ENCODE measurements at regions not wholly inside any gene's neighbourhood (a gene's known extent, or its start where the extent isn't known, plus 50 kb on each side); places are given as distances from the start of the nearest gene placed in this dataset.
"Not testable (repeated sequence)": the region's sequence is repeated elsewhere in the genome, so short reads cannot be mapped to it uniquely, and the experiment has no call there.

- DNase-seq (ENCODE audit: low read depth in 4 of 4, low spot score in 3 of 4) = peak in 1 of 4 donors; percentile 24
Observed at GRCh38 chr6:168919470-168920179, 334.0 kb downstream of the THBS2 start.

- no peak for DNase-seq (ENCODE audit: low read depth in 4 of 4, low spot score in 3 of 4)
Observed at GRCh38 chr6:168916576-168917211, 337.0 kb downstream of the THBS2 start.

DNA sequence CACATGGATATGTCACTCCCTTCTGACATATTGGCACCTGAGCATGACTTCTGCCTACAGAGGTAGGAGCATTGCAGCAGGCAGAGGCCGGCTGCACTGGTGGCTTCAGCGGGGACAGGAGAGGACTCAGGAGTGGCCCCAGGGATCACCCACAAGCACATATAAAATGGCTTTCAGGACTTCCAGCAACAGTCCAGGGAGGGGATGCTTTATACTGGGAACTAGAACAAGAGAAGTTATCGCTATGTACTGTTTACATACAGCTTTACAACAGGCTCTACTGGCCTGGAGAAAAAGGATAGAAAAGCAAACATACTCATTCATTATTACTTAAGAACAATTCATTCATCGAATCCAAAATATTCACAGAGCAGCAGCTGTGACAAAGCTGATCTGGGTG lies 337.8 kb downstream of the THBS2 start:
- DNase-seq (ENCODE audit: low read depth in 4 of 4, low spot score in 3 of 4) = no peak

DNA sequence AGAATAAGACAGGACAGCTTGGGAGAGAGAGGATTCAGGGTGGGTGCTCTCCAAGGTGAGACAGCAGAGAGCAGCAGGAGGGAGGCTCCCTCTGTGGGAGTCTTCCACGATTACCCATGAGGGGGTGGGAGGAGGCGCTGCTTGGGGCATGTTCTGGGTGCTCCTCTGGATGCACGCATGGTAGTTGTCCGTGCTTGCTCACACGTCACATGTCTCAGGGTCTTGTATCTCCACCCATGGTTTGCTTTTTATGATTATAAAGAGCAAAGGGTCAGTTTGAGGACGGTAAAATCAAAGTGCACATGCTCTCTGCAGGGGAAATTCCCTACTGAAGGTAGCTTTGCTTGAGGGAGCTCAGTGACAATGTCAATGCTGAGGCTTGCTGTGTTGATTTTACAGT lies 338.4 kb downstream of the THBS2 start:
- DNase-seq (ENCODE audit: low read depth in 4 of 4, low spot score in 3 of 4) = no peak

GRCh38 chr6:168913866-168914469 lies 339.7 kb downstream of the THBS2 start:
- DNase-seq (ENCODE audit: low read depth in 4 of 4, low spot score in 3 of 4) = no peak

DNA sequence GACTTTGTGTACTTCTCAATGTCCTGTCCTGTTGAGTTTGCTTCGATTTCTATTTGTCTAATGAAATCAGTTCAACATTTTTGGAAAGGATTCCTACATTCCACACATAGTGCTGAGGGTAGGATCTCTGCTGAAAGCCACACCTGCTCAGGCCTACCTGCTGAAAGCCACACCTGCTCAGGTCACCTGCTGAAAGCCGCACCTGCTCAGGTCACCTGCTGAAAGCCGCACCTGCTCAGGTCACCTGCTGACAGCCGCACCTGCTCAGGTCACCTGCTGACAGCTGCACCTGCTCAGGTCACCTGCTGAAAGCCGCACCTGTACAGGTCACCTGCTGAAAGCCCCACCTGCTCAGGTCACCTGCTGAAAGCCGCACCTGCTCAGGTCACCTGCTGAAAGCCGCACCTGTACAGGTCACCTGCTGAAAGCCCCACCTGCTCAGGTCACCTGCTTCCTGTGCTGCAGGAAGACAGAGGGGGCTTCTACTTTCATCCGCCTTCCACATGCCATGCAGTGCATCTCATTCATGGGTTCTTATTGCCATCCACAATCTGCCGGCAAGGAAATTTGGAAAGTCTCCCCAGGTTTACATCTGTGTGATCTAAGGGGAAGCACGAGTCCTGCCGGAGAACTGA lies 340.3 kb downstream of the THBS2 start:
- not testable (repeated sequence) for DNase-seq (ENCODE audit: low read depth in 4 of 4, low spot score in 3 of 4)

GRCh38 chr6:168909288-168909687 lies 344.4 kb downstream of the THBS2 start:
- DNase-seq (ENCODE audit: low read depth in 4 of 4, low spot score in 3 of 4) = no peak

DNA sequence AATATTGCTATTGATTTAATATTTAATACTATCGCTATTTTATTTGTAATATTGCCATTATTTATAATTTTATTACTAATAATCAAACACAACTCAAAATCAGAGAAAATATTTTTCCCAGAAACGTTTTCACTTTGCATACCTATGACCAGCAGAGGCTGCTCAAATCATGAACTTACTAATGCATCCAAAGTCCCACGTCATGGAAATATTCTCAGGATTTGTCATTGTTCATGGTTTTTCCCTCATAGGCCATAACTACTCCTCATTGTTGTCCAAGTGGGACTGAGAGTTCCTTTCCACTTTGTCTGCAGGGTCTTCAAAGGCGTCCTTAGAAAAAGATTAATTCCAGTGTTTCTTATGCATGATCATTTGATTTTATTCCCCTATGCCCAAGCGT lies 344.8 kb downstream of the THBS2 start:
- no peak for DNase-seq (ENCODE audit: low read depth in 4 of 4, low spot score in 3 of 4)

DNA sequence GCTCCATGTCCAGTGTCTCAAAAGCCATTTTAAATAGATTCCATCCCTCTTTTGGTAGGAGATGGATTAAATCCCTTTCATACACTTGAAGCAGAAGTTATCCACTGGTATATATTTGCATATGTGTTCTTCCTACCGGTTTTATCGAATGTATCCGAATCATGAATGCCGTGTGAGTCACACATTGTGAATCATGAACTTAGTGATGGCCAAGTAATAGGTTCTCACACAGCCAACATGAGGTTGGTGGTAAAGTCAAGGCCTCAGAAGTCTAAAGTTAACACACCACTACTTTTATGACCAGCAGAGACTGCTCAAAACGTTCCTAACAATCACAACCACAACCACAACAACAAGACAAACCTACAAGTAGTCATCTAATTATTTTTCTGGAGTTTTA lies 345.5 kb downstream of the THBS2 start:
- no peak for DNase-seq (ENCODE audit: low read depth in 4 of 4, low spot score in 3 of 4)

DNA sequence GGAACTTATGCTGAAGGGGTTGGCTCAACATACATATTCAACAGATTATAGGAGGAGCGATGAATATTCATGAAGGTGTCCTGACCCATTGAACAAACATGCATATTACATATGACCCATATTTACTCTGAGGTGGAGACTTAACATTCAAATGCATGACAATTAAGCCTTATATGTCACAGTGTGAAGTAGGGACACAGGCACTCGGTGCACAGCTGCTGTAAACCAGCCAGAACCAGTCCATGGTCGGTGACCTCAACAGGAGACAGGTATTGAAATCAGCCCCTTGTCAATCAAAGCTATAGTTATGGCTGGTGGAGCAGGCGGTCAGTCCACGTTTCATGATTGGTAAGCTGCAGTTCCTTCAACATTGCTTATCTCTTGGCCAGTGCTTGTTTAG lies 347.3 kb downstream of the THBS2 start:
- DNase-seq (ENCODE audit: low read depth in 4 of 4, low spot score in 3 of 4) = no peak

DNA sequence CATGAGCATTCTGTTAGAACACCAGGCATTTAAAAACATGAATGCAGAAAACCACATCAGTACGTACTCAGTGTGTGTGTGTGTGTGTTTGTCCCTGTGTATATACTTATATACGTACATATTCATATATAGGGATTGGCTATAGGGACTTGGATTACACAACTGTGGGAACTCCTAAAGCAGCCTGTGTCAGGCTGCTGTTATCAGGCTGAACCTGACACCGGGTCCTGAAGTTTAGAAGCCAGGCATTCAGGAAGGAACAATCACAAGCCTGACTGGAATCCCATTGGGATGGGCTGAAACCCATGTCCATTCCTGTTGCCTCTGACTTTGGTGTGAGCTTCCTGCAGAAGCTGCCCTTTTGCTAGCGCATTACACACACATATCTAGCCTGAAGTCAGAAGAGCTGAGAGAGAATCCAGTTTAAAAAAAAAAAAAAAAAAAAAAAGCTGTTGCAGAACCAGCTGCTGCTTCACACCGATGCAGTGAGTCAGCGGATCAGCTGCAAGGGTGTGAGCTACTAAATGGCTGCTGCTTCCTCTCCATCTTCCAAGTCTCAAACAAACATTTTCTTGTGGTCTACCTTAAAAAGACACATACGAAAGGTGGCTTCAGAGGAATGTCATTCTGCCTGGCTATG lies 348.1 kb downstream of the THBS2 start:
- DNase-seq (ENCODE audit: low read depth in 4 of 4, low spot score in 3 of 4) = no peak

GRCh38 chr6:168903613-168904345 lies 349.9 kb downstream of the THBS2 start:
- no peak for DNase-seq (ENCODE audit: low read depth in 4 of 4, low spot score in 3 of 4)

GRCh38 chr6:168902075-168902474 lies 351.6 kb downstream of the THBS2 start:
- DNase-seq (ENCODE audit: low read depth in 4 of 4, low spot score in 3 of 4) = no peak

GRCh38 chr6:168901076-168901475 lies 352.6 kb downstream of the THBS2 start:
- DNase-seq (ENCODE audit: low read depth in 4 of 4, low spot score in 3 of 4) = no peak

GRCh38 chr6:168896321-168896720 lies 357.3 kb downstream of the THBS2 start:
- no peak for DNase-seq (ENCODE audit: low read depth in 4 of 4, low spot score in 3 of 4)

DNA sequence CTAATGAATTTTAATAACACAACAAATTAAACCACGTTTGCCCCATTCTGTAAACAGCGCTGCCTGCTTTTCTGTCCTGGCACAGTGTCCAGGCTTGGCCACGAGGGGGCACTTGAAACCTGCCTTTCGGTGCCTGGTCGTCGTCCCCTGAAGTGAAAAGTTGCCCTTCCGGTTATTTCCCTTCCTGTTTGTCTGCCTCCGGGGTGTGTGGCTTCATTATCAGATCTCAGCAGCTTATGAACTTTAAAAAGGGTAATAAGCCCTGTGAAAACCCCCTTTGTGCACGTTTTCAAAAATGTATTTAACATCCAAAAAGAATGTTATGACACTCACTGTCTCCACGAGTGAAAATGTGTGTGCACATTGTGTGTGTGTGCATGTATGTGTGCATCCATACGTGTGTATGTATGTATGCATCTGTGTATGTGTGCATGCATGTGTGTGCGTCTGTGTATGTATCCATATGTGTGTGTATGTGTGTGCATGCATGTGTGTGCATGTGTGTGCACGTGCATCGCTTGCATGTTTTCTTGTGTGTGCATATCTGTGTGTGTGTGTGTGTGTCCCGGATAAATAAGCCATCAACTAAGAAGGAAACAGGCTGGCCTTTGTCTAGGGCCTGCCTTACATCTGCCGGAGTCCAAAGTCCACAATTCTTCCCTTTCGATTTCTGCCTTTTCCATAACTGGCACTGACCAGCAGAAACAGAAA lies 358.4 kb downstream of the THBS2 start:
- DNase-seq (ENCODE audit: low read depth in 4 of 4, low spot score in 3 of 4) = peak; percentile 65 to 73 (median 67)

DNA sequence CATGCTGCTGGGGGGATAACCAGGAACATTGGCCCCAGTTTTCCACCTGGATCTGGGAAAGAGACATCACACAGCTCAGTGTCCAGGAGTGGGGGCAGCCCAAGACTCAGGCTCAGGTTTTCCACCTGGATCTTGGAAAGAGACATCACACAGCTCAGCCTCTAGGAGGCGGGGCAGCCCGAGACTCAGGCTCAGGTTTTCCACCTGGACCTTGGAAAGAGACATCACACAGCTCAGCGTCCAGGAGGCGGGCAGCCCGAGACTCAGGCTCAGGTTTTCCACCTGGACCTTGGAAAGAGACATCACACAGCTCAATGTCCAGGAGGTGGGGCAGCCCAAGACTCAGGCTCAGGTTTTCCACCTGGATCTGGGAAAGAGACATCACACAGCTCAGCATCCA lies 361.6 kb downstream of the THBS2 start:
- DNase-seq (ENCODE audit: low read depth in 4 of 4, low spot score in 3 of 4) = no peak

DNA sequence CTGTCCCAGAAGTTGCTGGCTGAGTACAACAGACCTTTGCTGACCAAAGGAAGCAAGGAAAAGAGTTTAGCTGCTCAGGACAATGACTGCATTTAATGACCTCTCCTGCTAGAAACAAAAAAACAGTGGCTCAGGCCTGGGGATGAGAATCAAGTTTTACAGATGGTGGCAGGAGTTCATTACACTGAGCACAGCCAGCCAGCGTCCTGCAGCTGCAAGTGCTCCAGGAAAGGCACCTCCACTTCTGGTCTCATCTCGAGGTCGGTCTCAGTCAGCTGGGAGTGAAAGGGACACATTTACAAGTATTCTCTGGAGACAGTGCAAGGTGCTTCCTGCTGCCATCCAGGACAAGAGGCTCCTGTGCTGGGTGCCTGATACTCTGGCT lies 362.7 kb downstream of the THBS2 start:
- DNase-seq (ENCODE audit: low read depth in 4 of 4, low spot score in 3 of 4) = no peak

DNA sequence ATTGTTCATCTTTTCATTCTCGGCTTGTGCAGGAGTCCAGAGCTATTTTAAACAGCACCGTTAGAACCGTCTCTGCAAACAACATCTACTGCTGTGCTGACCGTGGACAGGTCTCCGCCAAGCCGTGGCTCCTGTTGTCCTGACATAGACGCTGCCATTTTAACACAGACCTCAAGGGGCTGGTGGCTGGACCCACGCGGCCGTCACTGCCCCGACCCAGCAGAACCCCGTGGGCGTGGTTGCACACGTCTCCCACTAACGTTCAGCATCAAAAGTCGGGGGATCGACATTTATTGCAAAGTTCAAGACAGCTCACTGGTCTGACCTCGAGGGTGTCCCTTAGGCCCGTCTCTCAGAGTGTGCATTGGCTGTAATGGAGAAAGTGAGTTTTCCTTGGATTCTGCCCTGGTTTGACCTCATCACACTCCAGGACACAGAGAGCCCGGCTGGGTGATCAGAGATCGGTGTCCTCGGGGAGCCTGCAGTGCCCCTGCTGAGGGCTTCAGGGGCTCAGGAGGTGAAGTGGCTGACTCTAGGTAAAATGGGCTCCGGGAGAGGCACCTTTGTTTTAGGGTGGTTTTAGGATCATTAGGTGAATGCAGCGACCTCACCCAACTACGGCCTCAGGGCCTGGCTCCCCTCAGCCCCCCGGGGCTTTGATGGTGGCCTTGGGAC lies 363.2 kb downstream of the THBS2 start:
- DNase-seq (ENCODE audit: low read depth in 4 of 4, low spot score in 3 of 4) = no peak
